ENCODE measurements at regions not wholly inside any gene's neighbourhood (a gene's known extent, or its start where the extent isn't known, plus 50 kb on each side); places are given as distances from the start of the nearest gene placed in this dataset.
"Not testable (repeated sequence)": the region's sequence is repeated elsewhere in the genome, so short reads cannot be mapped to it uniquely, and the experiment has no call there.

DNA sequence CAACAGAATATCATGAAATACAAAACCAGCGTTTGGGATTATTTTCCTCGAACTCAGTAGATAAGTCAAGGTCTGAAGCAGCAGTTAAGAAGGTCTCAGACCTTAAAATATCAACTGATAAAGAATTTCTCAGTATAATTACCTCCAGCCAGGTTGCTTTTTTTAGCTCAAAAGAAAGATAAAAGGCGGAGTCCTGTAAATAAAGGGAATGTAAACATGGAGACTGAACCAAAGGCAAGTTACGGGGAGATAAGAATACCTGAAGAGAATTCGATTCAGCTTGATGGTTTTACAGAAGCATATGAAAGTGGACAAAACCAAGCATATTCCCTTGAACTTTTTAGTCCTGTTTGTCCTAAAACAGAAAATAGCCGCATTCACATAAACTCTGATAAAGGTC lies 73.1 kb downstream of the SYT15B start:
- TF ChIP-seq GABPA (IDR thresholded peaks at IDR 0.05; ENCODE audit: low read depth); TAF1 (IDR thresholded peaks at IDR 0.05; ENCODE audit: borderline replicate concordance, low read depth, low read length); CTCF (IDR thresholded peaks at IDR 0.05); MXI1 (IDR thresholded peaks at IDR 0.05; ENCODE audit: low read depth, low read length); RCOR1 (IDR thresholded peaks at IDR 0.05; ENCODE audit: low read length); MAX (IDR thresholded peaks at IDR 0.05; ENCODE audit: low read depth); TEAD4 (IDR thresholded peaks at IDR 0.05; ENCODE audit: borderline replicate concordance, insufficient read depth); TCF12 (IDR thresholded peaks at IDR 0.05); REST (IDR thresholded peaks at IDR 0.05; ENCODE audit: low read depth, low read length); USF2 (IDR thresholded peaks at IDR 0.05; ENCODE audit: borderline replicate concordance, low read depth, low read length); SMC3 (IDR thresholded peaks at IDR 0.05; ENCODE audit: low read depth, low read length); FOXJ3 (CRISPR knock-in tag; IDR thresholded peaks at IDR 0.05): not testable (repeated sequence)
- TF ChIP-seq, protein P1, sequence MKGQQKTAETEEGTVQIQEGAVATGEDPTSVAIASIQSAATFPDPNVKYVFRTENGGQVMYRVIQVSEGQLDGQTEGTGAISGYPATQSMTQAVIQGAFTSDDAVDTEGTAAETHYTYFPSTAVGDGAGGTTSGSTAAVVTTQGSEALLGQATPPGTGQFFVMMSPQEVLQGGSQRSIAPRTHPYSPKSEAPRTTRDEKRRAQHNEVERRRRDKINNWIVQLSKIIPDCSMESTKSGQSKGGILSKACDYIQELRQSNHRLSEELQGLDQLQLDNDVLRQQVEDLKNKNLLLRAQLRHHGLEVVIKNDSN (IDR thresholded peaks at IDR 0.05; ENCODE audit: borderline replicate concordance, low read depth): not testable (repeated sequence)

Measured in SK-N-SH (cell line).